Bone marrow (tissue), 2 donors: ENCODE measurements at regions not wholly inside any gene's neighbourhood (a gene's known extent, or its start where the extent isn't known, plus 50 kb on each side); places are given as distances from the start of the nearest gene placed in this dataset.
"Not testable (repeated sequence)": the region's sequence is repeated elsewhere in the genome, so short reads cannot be mapped to it uniquely, and the experiment has no call there.

Experiments used
- DNase-seq, 2 donors: peaks; one replicate each; lab custom pipeline; 2025; lab: John Stamatoyannopoulos, UW

- DNase-seq = not testable (repeated sequence)
Measured at GRCh38 chr3:144749536-144750253, 778.1 kb downstream of the DIPK2A start.

DNA sequence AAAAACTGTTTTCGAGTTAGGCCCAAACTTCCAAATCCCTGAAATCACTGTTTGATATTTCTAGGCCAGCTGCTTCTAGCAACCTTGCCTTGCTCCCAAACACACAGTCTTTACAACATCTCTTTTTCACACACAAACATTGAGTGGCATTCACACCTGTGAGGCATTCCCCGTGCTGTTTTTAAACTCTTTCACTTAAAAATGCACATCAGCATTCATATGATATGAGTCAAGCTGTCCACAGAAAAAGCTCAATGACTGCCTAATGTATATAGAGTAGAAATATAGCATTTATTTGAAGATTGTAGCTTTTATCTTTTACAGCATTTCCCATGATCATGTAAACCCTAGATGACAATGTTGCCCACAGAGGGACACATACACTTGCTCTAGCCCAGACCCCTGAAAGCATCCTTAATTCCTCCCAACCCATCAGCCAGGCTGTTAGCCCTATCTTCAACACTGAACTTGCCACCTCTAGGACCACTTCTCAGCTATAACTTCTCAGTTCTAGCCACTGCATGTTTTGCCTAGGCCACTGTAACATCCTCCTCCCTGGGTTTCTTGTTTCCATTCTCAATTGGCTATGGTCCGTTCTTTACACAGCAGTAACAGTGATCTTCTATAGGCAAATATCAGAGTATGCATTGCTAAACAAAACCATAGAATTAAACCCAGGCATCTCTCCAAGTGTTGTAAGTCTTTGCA lies 782.6 kb downstream of the DIPK2A start:
- no peak for DNase-seq

- DNase-seq = no peak
Measured at GRCh38 chr3:144756704-144757440, 785.2 kb downstream of the DIPK2A start.

GRCh38 chr3:144760831-144761230 lies 789.2 kb downstream of the DIPK2A start:
- no peak for DNase-seq

DNA sequence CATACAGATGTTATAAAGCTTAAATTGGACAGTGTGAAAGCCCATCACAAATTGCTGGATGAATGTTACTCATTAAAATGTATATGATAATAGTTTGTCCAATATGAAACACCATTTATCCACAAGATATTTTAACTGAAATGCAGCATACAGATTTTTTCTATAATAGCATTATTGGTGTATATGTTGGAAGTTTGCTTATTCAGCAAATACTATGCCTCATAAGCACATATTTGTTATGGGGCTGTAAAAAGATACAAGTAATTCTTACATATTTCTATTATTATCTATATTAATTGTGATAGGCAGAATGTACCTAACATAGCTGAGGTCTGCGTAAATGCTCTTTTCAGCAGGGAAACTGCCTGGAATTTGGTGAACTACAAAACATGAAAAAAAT lies 790.5 kb downstream of the DIPK2A start:
- DNase-seq = no peak

GRCh38 chr3:144763878-144764454 lies 792.3 kb downstream of the DIPK2A start:
- DNase-seq = no peak

DNA sequence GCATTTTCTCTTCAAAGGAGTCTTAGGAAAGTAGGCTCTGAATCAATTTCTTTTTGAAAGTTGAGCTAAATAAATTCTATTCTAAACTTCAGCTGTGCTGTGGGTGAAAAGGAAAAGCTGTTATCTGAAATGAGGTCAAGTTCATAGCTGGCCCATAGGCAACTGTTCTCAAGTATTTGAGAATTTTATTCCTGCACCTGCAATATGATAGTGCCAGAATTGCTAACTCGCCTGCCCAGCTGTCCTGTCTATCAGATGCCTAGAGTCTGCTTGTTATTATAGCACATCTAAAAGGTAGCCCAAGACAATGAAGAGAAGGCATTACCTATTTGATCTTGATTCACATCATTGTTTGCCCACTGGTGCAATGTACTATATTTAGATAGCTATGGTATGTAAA lies 798.7 kb downstream of the DIPK2A start:
- no peak for DNase-seq

- no peak for DNase-seq
Measured at GRCh38 chr3:144770915-144771351, 799.3 kb downstream of the DIPK2A start.

DNA sequence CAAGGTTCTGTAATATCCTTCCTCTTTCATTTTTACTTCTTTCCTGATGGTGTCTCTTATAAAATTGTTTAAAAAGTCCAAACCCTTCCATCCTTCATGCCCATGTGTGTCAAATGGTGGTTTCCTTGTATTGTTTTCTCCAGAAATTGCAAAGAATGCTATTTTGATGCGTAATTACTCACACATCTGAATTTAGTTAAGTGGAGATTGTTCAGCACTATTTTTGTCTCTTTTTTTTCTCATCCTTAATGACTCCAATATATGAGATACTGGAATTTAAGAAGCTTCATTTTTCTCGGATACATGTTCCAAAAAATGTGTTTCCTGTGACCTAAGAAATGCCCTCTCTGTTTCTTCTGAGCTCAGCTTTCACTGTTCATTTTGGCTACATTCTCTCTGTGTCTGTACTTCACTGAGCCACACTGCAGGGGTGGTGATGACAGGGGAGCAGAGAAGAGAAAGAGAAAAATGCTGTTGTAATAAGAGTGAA lies 799.8 kb downstream of the DIPK2A start:
- no peak for DNase-seq

DNA sequence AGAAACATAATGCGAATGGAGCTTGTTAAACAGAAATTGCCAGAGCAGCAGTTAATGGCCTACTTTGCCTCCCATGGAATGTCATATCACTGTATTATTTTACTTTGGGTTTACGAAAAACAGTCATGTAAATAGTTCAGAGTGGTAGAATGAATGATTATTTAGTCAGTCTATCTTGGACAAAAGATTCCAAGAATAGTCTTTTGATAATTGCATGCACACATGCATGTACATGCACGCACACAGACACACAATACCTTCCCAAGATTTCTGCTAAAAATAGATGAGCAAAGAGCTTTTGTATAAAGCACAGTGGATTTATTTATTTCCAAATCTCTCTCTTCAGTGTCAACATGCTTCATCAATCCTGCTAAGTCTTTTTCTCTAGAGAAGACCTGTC lies 800.7 kb downstream of the DIPK2A start:
- DNase-seq = no peak

GRCh38 chr3:144773350-144773749 lies 801.7 kb downstream of the DIPK2A start:
- DNase-seq = no peak

GRCh38 chr3:144774897-144775296 lies 803.3 kb downstream of the DIPK2A start:
- no peak for DNase-seq

- DNase-seq = no peak
Measured at GRCh38 chr3:144775551-144775950, 803.9 kb downstream of the DIPK2A start.

- DNase-seq = no peak
Measured at GRCh38 chr3:144777906-144778305, 806.3 kb downstream of the DIPK2A start.

DNA sequence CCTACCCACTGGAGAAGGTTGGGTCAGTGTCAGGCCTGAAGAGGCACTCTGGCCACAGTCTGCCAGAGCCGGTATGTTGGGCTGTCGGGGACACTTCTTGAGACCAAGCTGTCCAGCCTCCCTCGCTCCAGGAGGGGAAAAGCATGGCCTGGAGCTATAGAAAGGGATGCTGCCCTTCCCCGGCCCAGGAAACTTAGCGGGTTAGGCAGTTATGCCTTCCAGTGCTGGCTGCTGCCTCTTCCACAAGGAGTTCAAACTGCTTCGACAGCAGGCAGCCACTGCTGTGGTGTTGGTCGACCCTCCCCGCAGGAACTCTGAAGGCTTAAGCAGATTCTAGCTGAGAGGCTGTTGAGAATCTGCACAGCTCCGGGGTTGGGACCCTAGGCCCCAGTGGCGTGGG lies 819.4 kb downstream of the DIPK2A start:
- no peak for DNase-seq

DNA sequence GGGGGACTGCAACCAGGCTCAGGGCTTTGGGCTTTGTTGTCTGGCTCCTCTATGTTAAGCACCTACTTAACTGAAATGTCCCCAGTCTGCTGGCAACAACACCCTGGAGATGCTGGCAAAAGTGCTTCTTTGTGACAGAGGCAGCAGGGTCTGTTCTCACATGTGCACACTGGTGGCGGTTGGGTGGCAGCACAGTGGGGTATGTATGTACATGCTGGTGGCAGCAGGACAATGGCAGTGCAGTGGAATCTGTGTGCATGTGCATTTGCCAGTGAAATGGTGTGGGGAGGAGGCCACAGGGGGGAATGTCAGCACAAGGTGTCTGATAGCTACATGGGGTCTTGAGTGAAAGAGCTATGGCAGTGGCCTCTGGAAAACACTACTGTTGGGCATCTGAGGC lies 830.3 kb downstream of the DIPK2A start:
- no peak for DNase-seq

GRCh38 chr3:144809380-144809779 lies 837.8 kb downstream of the DIPK2A start:
- DNase-seq = no peak

- no peak for DNase-seq
Measured at GRCh38 chr3:144810160-144810559, 838.5 kb downstream of the DIPK2A start.

- no peak for DNase-seq
Measured at GRCh38 chr3:144815655-144816054, 844.0 kb downstream of the DIPK2A start.

GRCh38 chr3:144816323-144816722 lies 844.7 kb downstream of the DIPK2A start:
- no peak for DNase-seq

GRCh38 chr3:144818973-144819372 lies 847.4 kb downstream of the DIPK2A start:
- DNase-seq = no peak

- not testable (repeated sequence) for DNase-seq
Measured at GRCh38 chr3:144820232-144820631, 848.6 kb downstream of the DIPK2A start.
